ENCODE measurements at regions not wholly inside any gene's neighbourhood (a gene's known extent, or its start where the extent isn't known, plus 50 kb on each side); places are given as distances from the start of the nearest gene placed in this dataset.

- intact Hi-C loops (cut with micrococcal nuclease) = loop anchor here in 1 of 2 donors (5.0 kb wide), 1 partner anchor 35 kb away; no protein-coding TSS in a partner anchor
- ATAC-seq = no peak
- Mint-ChIP-seq H3K27ac (peak overlapping the region in 1 of 9 donors; percentile 25), H3K36me3 (peaks cover 0 to under 1% (median 0%) of the 10 kb centered on the region in 5 donors), H3K4me3 (no peak overlapping the region), H3K9me3 (peaks cover 0 to 4% (median 0%) of the 10 kb centered on the region in 11 donors), H3K4me1 (peaks cover 0 to 27% (median 0%) of the 10 kb centered on the region in 7 donors), H3K27me3 (peaks cover 0 to 14% (median 5%) of the 10 kb centered on the region in 5 donors)
- DNase-seq = no peak
- Histone ChIP-seq H3K27me3 (ENCODE audit: control insufficient read depth in 2 of 2, insufficient read depth in 2 of 2, low read length in 2 of 2) (no peaks in the 10 kb centered on the region), H3K27ac (ENCODE audit: low read depth, low read length) (no peak overlapping the region), H3K4me3 (ENCODE audit: low read length) (no peak overlapping the region), H3K9me3 (ENCODE audit: control insufficient read depth in 2 of 3, low read length in 3 of 3) (no peaks in the 10 kb centered on the region), H3K36me3 (ENCODE audit: control insufficient read depth in 2 of 3, insufficient read depth in 3 of 3, low read length in 3 of 3) (no peaks in the 10 kb centered on the region), H3K4me1 (ENCODE audit: control insufficient read depth in 2 of 2, insufficient read depth in 2 of 2, low read length in 2 of 2) (peaks cover 0 to 4% of the 10 kb centered on the region in 2 donors)
- ChIA-PET POLR2A (no interaction called here), CTCF (no interaction called here)
Measured at GRCh38 chr1:244352156-244352830, 99.4 kb downstream of the ADSS2 start.

GRCh38 chr1:244353551-244354091 is 98.1 kb downstream of the ADSS2 start:
- H3K27me3 Mint-ChIP-seq = peaks cover 0 to 14% (median 5%) of the 10 kb centered on the region in 5 donors
- H3K9me3 Mint-ChIP-seq = peaks cover 0 to 3% (median 0%) of the 10 kb centered on the region in 11 donors
- H3K4me3 ChIP-seq (ENCODE audit: low read length) = no peak overlapping the region
- H3K27ac ChIP-seq (ENCODE audit: low read depth, low read length) = no peak overlapping the region
- H3K27ac Mint-ChIP-seq = no peak overlapping the region
- peak in 1 of 9 donors; percentile 49 for DNase-seq
- H3K9me3 ChIP-seq (ENCODE audit: control insufficient read depth in 2 of 3, low read length in 3 of 3) = no peaks in the 10 kb centered on the region
- no peaks in the 10 kb centered on the region for H3K36me3 ChIP-seq (ENCODE audit: control insufficient read depth in 2 of 3, insufficient read depth in 3 of 3, low read length in 3 of 3)
- H3K4me3 Mint-ChIP-seq = no peak overlapping the region
- intact Hi-C loops (cut with micrococcal nuclease) = loop anchor here in 1 of 2 donors (5.0 kb wide), 1 partner anchor 34 kb away; no protein-coding TSS in a partner anchor
- H3K27me3 ChIP-seq (ENCODE audit: control insufficient read depth in 2 of 2, insufficient read depth in 2 of 2, low read length in 2 of 2) = no peaks in the 10 kb centered on the region
- peaks cover 0 to 4% of the 10 kb centered on the region in 2 donors for H3K4me1 ChIP-seq (ENCODE audit: control insufficient read depth in 2 of 2, insufficient read depth in 2 of 2, low read length in 2 of 2)
- peak; percentile 88 for ATAC-seq
- ChIA-PET CTCF (no interaction called here), POLR2A (no interaction called here)
- H3K4me1 Mint-ChIP-seq = peaks cover 0 to 27% (median 0%) of the 10 kb centered on the region in 7 donors
- H3K36me3 Mint-ChIP-seq = no peaks in the 10 kb centered on the region

GRCh38 chr1:244354810-244355278 is 96.9 kb downstream of the ADSS2 start:
- ATAC-seq (no peak), DNase-seq (no peak)
- Histone ChIP-seq H3K4me3 (ENCODE audit: low read length) (no peak overlapping the region), H3K9me3 (ENCODE audit: control insufficient read depth in 2 of 3, low read length in 3 of 3) (no peaks in the 10 kb centered on the region), H3K4me1 (ENCODE audit: control insufficient read depth in 2 of 2, insufficient read depth in 2 of 2, low read length in 2 of 2) (peaks cover 0 to 4% of the 10 kb centered on the region in 2 donors), H3K27ac (ENCODE audit: low read depth, low read length) (no peak overlapping the region), H3K27me3 (ENCODE audit: control insufficient read depth in 2 of 2, insufficient read depth in 2 of 2, low read length in 2 of 2) (no peaks in the 10 kb centered on the region), H3K36me3 (ENCODE audit: control insufficient read depth in 2 of 3, insufficient read depth in 3 of 3, low read length in 3 of 3) (no peaks in the 10 kb centered on the region)
- Mint-ChIP-seq H3K36me3 (no peaks in the 10 kb centered on the region), H3K27ac (no peak overlapping the region), H3K9me3 (peaks cover 0 to 3% (median 0%) of the 10 kb centered on the region in 11 donors), H3K4me1 (peaks cover 0 to 18% (median 0%) of the 10 kb centered on the region in 7 donors), H3K4me3 (no peak overlapping the region), H3K27me3 (peaks cover 0 to 13% (median 3%) of the 10 kb centered on the region in 5 donors)
- ChIA-PET POLR2A (no interaction called here), CTCF (no interaction called here)
- intact Hi-C loops (cut with micrococcal nuclease) = loop anchor here in 1 of 2 donors (5.0 kb wide), 1 partner anchor 32 kb away; no protein-coding TSS in a partner anchor

- DNase-seq = no peak
Measured at GRCh38 chr1:244356376-244356775, 95.3 kb downstream of the ADSS2 start.

More at GRCh38 chr1:244356376-244356775, 95.3 kb downstream of the ADSS2 start:
- intact Hi-C loops (cut with micrococcal nuclease) = no loop called here
- Mint-ChIP-seq H3K27ac (no peak overlapping the region), H3K9me3 (peaks cover 0 to 3% (median 0%) of the 10 kb centered on the region in 11 donors), H3K4me3 (no peak overlapping the region), H3K4me1 (peaks cover 0 to 7% (median 0%) of the 10 kb centered on the region in 7 donors), H3K27me3 (peaks cover 0 to 2% (median 0%) of the 10 kb centered on the region in 5 donors), H3K36me3 (no peaks in the 10 kb centered on the region)
- no peaks in the 10 kb centered on the region for H3K36me3 ChIP-seq (ENCODE audit: control insufficient read depth in 2 of 3, insufficient read depth in 3 of 3, low read length in 3 of 3)
- ATAC-seq = no peak
- no peak overlapping the region for H3K27ac ChIP-seq (ENCODE audit: low read depth, low read length)
- peaks cover 0 to 4% of the 10 kb centered on the region in 2 donors for H3K4me1 ChIP-seq (ENCODE audit: control insufficient read depth in 2 of 2, insufficient read depth in 2 of 2, low read length in 2 of 2)
- no peaks in the 10 kb centered on the region for H3K9me3 ChIP-seq (ENCODE audit: control insufficient read depth in 2 of 3, low read length in 3 of 3)
- ChIA-PET CTCF (no interaction called here), POLR2A (no interaction called here)
- no peaks in the 10 kb centered on the region for H3K27me3 ChIP-seq (ENCODE audit: control insufficient read depth in 2 of 2, insufficient read depth in 2 of 2, low read length in 2 of 2)
- no peak overlapping the region for H3K4me3 ChIP-seq (ENCODE audit: low read length)
